DMS153 (cell line): ENCODE measurements at regions not wholly inside any gene's neighbourhood (a gene's known extent, or its start where the extent isn't known, plus 50 kb on each side); places are given as distances from the start of the nearest gene placed in this dataset.

Source experiments
- DNase-seq: peaks from one replicate; lab custom pipeline; 2025; lab: John Stamatoyannopoulos, UW

DNA sequence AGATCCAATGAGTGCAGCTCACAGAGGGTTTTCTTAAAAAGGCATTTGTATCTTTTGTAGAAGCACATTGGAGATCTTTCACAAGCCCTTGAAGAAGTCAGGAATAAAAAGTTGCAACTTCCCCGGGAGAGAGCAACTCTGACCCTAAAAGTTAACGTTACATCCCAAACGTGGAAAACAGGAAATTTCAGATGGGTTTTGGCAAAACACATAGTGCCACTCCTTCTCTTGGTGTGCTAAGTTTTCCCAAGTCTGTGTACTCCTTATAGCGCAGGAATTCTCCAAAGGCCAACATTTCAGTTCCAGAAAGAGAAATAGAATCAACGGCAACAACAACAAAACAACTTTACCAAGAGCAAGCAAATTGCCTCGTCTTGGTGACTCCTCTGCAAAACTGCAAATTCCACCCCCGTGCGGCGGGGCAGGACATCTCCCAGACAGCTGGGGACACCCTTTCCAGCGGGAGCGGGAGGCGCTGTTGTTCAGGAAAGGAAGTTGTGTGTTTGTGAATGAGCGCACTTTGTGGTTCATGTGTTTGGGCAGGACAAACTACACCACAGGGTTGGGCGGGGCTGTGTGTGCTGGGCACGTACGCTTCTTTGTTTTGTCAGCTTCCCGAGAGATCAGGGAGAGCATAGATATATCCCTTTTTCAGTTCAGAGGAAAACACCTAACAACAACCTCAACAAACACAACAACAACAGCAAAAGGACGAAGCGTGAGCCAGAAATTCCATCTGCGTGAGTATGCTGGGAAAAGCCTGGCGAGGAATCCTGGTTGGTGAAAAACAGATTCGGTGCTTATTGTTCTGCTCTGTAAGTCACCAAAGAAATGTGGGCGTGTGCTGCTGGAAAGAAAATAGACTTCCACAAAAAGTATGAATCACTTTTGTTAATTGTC, 294.7 kb upstream of the PITRM1 start:
- no peak for DNase-seq

DNA sequence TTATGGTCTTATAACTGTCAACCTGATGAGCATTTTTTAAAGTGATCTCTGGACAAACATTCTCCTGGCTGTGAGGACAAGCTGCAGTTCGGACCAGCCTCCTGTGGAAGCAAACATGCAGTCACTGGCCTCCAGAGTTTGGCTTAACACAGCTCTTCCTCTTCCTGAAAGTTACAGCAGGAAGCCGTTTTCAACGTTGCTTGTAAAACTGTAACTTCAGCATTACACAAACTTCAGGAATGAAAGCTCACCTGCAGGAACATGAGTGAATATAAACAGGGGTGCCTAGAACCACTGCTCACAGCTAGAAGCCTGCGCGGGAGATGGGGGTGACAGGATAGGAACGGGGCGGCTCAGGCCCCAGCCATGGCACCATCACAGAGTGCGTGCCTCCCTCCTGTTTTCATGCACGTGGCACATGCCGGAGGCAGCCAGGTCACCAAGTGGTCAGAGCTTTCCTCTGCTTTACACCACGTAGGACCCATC, 292.9 kb upstream of the PITRM1 start:
- DNase-seq, result no peak

DNA sequence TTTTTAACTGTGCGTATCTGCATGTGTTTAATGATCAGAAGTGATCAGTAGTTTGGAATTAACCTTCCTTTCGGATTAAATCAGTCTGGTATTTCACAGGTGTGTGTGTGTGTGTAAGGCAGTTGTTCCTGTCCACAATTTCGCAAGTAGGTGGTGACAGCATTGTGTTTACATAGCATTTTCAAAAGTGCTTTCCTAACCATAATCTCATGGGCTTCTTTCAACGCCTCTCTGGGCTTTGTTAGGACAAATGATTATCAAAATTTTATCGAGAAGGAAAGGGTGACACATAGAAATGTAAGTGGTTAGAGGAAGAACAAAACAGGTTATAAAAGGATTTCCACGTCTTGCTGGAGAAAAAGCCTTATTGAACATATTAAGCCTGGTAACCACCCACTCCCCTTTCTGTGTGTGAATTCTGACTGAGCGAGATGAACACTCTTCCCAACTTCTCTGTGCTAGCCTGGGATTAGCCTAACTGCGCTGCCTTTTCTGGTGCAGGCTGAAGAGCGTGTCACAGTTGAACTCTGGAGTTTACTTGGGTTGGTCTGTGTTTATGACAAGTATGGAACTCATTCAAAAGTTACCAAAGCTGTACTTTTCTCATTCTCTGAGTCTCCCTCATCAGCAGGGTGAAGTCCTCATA, 292.3 kb upstream of the PITRM1 start:
- no peak for DNase-seq

DNA sequence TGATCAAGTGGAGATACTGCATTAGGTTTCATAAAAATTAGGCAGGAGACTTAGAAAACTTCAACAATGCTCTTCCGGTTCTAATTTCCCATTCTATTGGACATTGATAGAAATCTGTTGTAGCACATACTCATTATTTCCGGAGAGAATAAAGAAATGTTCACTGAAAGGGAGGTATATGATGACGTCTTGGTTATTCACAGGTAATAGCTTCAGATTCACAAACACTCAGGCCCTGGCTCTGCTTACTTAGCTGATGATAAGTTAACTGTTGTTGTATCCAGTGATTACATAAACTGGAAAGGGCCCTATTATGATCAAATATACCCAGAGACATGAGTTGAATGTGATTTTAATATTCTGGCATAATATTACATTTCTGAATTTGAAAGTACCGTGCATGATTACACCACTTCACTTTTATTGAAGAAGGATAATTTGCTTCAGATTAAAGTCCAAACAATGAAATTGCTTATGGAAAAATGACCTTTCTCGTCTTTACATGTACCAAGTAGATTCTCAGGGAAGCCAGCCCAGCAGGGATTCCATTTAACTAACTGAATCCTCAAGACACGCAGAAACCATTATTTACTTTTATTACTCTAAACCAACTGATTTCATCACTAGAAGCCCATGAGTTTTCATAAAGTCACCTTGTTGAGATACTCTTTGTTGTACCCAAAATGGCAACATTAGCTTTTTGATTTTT, 288.0 kb upstream of the PITRM1 start:
- no peak for DNase-seq

DNA sequence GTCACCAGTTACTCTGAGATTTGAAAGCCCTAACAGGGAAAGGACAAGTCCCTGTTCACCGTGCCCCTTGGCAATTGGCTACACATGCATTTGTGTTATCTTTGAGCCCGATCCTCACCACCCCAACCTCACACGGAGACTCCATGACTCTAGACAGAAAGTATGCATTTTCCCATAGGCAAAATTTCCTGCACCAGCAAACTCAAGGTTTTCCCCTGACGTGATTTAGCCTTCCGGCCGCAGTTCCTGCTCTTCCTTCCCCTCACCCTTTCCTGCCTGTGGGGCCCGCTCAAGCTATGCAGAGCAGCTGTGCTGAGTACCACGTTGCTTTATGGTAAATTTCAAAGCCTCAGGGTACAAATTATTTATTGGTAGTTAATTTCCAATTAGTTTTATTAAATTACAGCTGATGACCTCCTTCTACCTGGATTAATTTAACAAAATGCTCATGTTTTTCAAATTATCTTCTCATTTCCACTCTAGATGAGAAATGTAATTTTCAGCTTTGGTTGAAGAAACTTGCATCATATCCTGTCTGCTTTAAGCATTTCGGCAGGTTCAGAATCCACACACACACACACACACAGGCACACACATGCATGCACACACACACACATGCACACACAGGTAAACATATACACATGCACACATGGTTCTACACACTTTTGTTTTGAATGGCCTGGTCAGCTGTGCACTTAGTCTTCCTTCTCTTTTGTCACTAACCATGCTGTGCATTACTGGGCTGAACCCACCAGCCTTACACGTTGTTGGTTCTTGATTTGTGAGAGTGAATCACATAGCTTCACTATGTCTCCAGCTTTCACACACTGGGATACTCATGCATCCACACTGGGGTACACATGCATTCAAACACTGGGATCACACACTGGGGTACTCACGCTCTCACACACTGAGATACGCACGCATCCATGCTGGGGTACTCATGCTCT, 283.1 kb upstream of the PITRM1 start:
- DNase-seq, result no peak

DNA sequence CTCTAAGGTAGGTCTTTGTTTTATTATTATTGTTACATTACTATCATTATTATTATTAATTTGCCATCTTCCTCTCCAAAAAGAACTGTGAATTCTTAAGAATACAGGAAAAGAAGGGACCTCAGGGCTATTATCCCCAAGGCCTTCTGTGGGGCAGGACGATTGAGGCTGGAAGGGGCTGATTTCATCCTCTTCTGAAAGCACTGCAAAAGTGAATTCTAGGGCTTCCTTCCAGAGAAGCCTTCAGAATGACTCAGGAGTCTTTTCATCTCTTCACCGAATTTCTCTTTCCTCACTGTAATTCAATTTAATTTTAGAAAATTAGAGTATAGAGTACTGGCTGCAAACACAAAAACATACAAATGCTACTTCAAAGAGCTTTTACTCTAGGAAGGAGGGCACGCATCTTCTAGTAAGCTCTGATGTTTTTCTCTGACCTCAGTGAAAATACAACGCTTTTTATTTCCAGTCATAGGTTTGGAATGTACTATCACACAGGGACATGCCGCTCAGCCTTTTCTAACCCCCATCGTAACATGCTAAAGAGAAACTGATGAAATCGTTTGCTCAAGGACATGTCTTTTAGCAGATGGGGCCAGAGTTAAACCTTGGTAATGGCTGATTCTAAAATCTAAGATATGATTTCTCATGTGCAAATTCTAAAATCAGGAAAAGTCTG, 280.2 kb upstream of the PITRM1 start:
- no peak for DNase-seq

DNA sequence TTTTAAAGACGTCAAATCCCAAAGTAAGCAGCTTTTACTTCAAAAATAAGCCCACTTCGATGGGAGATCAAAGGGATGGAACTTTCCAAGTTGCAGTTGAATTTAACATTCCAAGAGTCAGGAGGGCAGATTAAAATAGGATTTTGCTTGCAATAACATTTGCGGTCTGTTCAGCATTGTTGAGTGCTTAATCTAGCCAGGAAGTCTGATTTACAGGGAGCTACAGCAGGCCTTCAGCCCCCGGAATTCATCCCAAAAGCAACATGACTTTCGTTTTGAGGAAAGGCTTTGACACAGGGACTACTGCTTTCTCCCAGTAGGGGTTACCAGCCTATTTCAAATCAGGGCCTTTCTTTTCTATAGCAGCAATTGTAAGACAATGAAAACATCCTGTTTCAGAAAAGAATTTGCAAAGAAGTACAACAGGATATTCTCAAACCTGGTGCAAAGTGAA, 279.6 kb upstream of the PITRM1 start:
- no peak for DNase-seq

DNA sequence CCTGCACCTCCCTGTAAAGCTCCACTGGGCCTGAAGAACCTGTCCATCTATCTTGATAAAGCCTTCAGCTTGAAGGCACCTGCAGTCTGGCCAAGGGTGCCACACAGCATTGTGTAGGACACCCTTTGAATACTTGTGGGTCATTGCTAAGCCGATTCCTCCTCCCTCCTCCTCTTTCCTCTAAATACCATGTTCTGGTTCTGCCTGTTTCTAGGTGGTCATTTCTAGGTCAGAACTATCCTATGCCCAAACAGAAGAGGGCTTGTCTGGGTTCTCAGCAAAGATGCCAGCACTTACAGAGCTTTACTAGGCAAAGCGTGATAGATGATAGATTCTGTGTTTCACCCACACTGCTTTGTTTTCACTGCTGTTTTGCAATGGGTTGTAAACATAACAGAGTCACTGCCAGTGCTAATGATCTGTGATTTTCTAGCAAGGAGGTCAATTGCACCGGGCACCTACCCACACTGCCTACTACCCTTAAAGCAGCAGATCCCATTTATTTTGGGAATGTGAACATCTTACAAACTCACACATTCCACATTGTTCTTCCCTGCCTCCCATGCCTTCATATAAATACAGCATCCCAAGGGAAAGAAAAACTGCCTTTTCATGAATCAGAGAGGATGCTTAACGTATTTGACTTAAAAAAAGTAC, 279.1 kb upstream of the PITRM1 start:
- no peak for DNase-seq

DNA sequence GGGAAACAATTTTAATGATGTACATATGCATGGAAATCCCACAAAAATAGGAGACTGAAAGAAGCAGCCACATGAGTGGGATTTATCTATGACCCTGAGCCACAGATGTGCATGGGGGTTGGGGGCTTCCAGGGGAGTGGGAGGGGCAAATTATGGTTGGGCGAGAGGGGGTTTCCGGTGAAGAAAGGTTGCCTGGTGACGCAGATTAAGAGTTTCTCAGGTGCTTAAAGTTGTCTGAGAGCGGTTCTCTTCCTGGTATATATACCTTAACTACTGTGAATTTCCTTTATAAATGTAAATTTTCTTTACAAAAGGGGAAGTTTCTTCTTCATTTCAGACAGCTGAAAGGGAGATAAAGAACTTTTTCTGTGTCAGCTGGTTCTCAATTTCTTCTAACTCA, 273.6 kb upstream of the PITRM1 start:
- DNase-seq, result no peak

DNA sequence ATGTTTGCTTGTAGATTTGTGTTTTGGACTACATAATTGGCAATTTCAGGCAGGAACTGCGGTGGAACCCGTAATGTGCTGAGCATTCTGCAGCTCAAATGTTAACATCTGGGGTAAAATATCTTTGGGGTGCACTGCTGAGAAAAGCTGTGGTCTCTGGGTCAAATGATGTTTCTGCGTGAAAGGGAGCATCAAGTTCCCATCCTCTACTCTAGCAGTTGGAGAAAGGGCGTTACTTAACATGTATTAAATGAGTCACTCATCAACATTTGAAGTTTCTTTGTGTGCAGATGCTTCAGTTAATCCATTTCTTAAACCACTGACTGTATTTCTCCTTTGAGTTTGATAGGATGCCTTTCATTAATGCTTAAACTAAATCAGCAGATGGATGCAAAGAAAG, 273.1 kb upstream of the PITRM1 start:
- DNase-seq, result no peak

DNA sequence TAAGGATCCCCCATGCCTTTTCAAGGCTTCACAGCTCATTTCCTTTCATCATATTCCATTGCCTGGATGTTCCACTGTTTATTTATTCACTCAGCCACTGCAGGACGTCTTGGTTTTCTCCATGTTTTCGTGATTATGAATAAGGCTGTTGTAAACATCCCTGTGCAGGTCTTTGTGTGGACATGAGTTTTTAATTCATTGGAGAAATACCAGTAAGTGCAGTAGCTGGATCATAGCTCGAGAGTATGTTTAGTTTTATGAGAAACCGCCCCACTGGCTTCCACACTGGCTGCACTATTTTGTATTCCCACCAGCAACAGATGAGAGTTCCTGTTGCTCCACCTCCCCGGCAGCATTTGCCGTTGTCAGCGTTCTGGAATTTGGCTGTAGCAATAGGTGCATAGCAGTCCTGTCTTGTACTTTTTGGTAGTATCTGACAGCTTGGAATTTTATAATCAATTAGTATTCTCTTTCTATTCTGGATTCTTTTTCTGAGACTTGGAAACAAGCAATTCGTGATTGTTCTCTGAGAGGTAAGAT, 269.9 kb upstream of the PITRM1 start:
- DNase-seq, result no peak

DNA sequence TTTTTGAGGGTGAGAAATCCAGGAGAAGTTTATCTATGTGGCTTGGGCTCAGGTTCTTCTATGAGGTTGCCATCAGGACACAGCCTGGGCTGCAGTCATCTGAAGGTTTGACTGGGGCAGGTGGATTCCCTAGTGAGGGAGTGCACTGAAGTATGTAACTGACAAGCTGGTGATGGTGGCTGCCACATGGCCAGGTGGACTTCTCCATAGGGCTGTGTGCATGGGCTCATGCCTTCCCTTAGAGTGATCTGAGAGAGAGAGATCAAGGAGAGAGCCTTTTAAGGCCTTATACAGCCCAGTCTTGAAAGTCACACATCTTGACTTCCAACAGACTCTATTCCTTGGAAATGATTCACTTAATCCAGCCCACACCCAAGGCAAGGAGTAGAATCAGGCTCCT, 266.6 kb upstream of the PITRM1 start:
- no peak for DNase-seq

DNA sequence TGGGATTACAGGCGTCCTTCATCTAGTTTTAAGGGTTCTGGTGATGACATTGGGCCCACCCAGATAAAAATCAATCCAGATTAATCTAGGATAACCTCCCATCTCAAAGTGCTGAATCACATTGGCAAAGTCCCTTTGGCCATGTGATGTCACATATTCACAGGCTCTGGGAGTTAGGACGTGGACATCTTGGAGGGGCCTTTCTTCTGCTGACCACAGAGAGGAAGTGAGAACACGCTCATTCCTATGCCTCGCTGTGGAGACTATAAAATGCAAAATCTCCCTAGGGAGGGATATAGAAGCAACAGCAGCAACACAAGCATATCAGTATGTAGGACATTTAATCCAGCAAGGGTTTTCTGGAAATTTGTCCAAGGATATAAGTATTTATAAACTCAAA, 266.0 kb upstream of the PITRM1 start:
- DNase-seq, result no peak

DNA sequence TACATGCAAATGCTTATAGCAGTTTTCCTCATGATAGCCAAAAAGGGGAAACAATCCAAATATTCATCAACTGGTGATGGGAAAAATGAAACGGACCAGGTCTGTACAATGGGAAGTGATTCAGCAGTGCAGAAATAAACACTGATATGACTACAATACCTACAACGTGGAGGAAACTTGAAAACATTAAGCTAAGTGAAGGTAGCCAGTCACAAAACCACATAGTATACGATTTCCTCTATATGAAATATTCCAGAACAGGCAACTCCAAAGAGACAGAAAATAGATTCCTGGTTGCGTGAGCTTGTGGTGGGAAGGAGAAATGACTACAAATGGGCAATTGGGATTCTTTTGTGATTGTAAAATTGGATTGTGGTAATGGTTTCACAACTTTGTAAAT, 263.1 kb upstream of the PITRM1 start:
- DNase-seq, result no peak

DNA sequence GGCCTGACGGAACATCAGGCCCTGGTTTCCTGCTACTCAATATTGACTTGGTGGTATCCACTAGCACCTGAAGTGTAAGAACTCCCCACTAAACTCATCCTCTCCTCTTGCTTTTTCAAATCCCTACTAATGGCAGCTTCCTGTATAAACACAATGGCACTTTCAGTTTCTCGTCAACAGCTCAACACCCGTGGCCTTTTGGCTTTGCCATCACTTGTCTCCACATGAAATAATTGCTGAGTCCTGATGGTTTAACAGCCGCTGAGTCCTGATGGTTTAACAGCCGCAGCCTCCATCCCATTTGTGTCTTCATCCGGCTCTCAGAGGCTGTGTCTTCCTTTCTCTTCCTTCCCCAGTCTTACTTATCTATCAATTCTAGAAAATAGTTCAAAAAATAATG, 261.4 kb upstream of the PITRM1 start:
- DNase-seq, result no peak

DNA sequence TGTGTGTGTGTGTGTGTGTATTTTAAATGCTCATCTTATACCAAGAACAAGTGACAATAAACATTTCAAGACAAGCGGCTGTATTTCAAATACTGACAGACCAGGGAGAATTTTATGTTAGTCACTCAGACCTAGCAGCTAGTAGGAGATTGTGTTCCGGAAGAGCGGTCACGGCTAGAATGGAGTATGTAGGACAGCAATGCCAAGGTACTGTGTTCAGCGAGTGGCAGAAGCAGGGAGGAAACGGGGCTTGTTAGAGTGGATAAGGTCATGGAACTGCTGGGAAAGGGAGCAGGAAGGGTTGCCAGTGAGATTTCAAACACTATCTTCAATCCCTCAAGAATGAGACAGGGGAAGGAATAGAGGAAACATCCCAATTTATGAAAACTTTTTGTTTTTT, 260.5 kb upstream of the PITRM1 start:
- no peak for DNase-seq

DNA sequence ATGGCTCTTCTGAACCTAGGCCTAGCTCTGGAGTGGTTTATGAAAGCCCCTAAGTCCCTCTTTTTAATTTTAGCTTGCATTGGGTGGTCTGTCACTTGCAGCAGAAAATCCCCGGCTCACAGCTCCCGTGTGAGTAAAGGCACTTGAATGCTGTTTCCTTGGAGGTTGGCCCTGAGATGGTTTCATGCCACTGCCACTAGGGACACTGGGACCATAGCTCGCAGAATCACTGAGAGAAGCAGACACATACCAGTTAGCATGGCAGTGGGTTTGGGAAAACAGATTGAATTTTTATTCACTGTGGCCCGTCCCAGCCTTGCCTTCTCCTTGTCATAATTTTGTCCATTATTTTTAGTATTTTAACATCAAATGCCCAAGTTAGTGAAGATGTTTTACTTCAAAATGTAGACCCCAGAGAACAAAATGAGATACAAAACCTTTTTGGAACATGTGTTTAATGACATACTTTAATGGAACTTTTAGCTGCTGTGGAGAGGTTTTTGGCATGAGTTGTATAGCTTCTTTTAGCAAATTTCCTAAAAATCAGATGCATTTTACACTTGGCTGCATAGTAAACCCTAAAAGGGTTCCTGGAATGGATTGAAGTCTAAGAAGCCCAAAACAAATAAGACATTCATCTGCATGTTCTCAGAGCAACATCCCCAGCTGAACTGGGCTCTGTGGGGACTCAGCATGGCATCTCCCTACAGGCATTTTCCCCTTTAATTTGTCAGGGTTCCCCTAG, 259.7 kb upstream of the PITRM1 start:
- no peak for DNase-seq

DNA sequence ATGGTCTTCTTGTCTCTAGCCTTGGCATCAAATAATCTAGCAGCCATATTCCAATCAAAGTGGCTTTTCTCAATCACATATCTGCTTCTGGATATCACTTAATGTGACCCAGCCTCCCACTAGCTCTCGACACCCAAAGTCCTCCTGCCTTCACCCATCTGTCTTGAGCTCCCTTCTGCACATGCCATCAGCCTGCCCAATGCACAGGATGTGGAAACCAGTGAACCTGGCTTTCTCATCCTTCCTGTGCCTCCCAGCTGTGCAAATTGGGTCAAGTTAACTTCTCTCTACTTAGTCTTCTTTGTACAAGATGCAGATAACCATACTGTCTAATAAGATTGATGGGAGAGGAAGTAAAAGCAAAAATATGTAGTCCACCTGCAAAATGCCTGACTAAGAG, 257.9 kb upstream of the PITRM1 start:
- DNase-seq, result no peak

DNA sequence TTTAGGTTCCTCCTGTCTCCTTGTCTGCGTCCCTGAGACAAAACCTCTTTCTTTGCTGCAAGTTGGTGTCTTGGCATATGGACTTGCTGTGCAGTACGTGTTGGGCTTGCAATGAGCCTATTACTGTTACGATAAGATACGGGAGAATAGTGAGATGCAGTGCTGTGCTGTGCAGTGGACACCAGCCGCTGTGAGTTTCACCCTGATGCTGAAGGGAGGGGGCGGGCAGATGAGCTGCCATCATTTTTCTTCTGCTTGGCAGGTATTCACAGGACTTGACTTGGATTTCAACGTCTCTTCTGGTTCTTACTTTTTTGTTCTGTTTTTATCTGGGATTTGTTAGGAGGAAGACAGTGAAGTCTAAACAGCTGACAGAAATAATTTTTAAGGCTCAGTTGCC, 257.1 kb upstream of the PITRM1 start:
- no peak for DNase-seq

DNA sequence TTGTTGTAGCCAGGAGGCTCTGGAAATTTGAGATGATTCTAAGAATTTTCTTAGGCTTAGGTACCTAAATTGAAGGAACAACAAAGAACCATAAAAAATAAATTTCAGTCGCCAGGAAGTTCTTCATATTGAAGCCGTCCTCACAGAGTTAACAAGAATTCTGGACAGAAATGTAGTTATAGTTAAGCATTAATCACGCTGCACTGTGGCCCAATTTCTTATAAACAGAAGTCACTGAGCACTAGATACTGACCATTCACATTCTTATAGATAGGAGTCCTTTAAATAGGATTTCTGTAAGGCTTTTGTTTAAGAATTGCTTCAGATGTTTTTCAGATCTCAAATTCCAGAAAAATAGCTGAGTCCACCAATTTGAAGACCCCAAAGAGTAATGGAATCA, 256.2 kb upstream of the PITRM1 start:
- DNase-seq, result no peak
